ENCODE measurements at regions not wholly inside any gene's neighbourhood (a gene's known extent, or its start where the extent isn't known, plus 50 kb on each side); places are given as distances from the start of the nearest gene placed in this dataset.

GRCh38 chr5:61737301-61737963 lies 405.4 kb downstream of the ZSWIM6 start:
- Histone ChIP-seq H3K4me3 (ENCODE audit: low read depth, low read length) (no peak overlapping the region), H2AFZ (ENCODE audit: low read length, unreplicated experiment) (no peak overlapping the region), H3K27me3 (ENCODE audit: insufficient read depth, low read length) (peaks cover 30% of the 10 kb centered on the region), H3K27ac (ENCODE audit: low read depth, low read length) (no peak overlapping the region), H3K4me1 (ENCODE audit: control insufficient read depth, insufficient read depth, low read length, unreplicated experiment) (no peaks in the 10 kb centered on the region), H3K79me2 (ENCODE audit: control insufficient read depth, insufficient read depth, low read length, unreplicated experiment) (no peaks in the 10 kb centered on the region), H3K36me3 (ENCODE audit: insufficient read depth, low read length) (no peaks in the 10 kb centered on the region)

GRCh38 chr5:61737964-61738340 lies 405.9 kb downstream of the ZSWIM6 start:
- H3K4me1 ChIP-seq (ENCODE audit: control insufficient read depth, insufficient read depth, low read length, unreplicated experiment), result no peaks in the 10 kb centered on the region
- H2AFZ ChIP-seq (ENCODE audit: low read length, unreplicated experiment), result no peak overlapping the region
- H3K79me2 ChIP-seq (ENCODE audit: control insufficient read depth, insufficient read depth, low read length, unreplicated experiment), result no peaks in the 10 kb centered on the region
- H3K27me3 ChIP-seq (ENCODE audit: insufficient read depth, low read length), result peaks cover 25% of the 10 kb centered on the region
- H3K4me3 ChIP-seq (ENCODE audit: low read depth, low read length), result no peak overlapping the region
- H3K27ac ChIP-seq (ENCODE audit: low read depth, low read length), result no peak overlapping the region
- H3K36me3 ChIP-seq (ENCODE audit: insufficient read depth, low read length), result no peaks in the 10 kb centered on the region

- H3K4me3 ChIP-seq (ENCODE audit: low read depth, low read length), result no peak overlapping the region
- no peaks in the 10 kb centered on the region for H3K4me1 ChIP-seq (ENCODE audit: control insufficient read depth, insufficient read depth, low read length, unreplicated experiment)
- H3K27ac ChIP-seq (ENCODE audit: low read depth, low read length), result no peak overlapping the region
- no peaks in the 10 kb centered on the region for H3K36me3 ChIP-seq (ENCODE audit: insufficient read depth, low read length)
- peaks cover 20% of the 10 kb centered on the region for H3K27me3 ChIP-seq (ENCODE audit: insufficient read depth, low read length)
- H3K79me2 ChIP-seq (ENCODE audit: control insufficient read depth, insufficient read depth, low read length, unreplicated experiment), result no peaks in the 10 kb centered on the region
- H2AFZ ChIP-seq (ENCODE audit: low read length, unreplicated experiment), result no peak overlapping the region
Measured at GRCh38 chr5:61738446-61738845, 406.4 kb downstream of the ZSWIM6 start.

GRCh38 chr5:61744690-61745619 lies 412.9 kb downstream of the ZSWIM6 start:
- Histone ChIP-seq H3K36me3 (ENCODE audit: insufficient read depth, low read length) (no peaks in the 10 kb centered on the region), H3K27me3 (ENCODE audit: insufficient read depth, low read length) (peaks cover 6% of the 10 kb centered on the region), H2AFZ (ENCODE audit: low read length, unreplicated experiment) (no peak overlapping the region), H3K79me2 (ENCODE audit: control insufficient read depth, insufficient read depth, low read length, unreplicated experiment) (no peaks in the 10 kb centered on the region), H3K27ac (ENCODE audit: low read depth, low read length) (no peak overlapping the region), H3K4me3 (ENCODE audit: low read depth, low read length) (no peak overlapping the region), H3K4me1 (ENCODE audit: control insufficient read depth, insufficient read depth, low read length, unreplicated experiment) (no peaks in the 10 kb centered on the region)

- Histone ChIP-seq H3K27me3 (ENCODE audit: insufficient read depth, low read length) (peaks cover 9% of the 10 kb centered on the region; the same call in 1 of the 2 replicates), H2AFZ (ENCODE audit: low read length, unreplicated experiment) (no peak overlapping the region), H3K4me3 (ENCODE audit: low read depth, low read length) (no peak overlapping the region), H3K36me3 (ENCODE audit: insufficient read depth, low read length) (no peaks in the 10 kb centered on the region), H3K27ac (ENCODE audit: low read depth, low read length) (no peak overlapping the region), H3K79me2 (ENCODE audit: control insufficient read depth, insufficient read depth, low read length, unreplicated experiment) (no peaks in the 10 kb centered on the region), H3K4me1 (ENCODE audit: control insufficient read depth, insufficient read depth, low read length, unreplicated experiment) (no peaks in the 10 kb centered on the region)
Measured at GRCh38 chr5:61746831-61747575, 414.9 kb downstream of the ZSWIM6 start.

GRCh38 chr5:61748121-61748520 lies 416.1 kb downstream of the ZSWIM6 start:
- no peak overlapping the region for H3K4me3 ChIP-seq (ENCODE audit: low read depth, low read length)
- H3K27ac ChIP-seq (ENCODE audit: low read depth, low read length), result no peak overlapping the region
- no peaks in the 10 kb centered on the region for H3K79me2 ChIP-seq (ENCODE audit: control insufficient read depth, insufficient read depth, low read length, unreplicated experiment)
- H3K36me3 ChIP-seq (ENCODE audit: insufficient read depth, low read length), result no peaks in the 10 kb centered on the region
- H2AFZ ChIP-seq (ENCODE audit: low read length, unreplicated experiment), result no peak overlapping the region
- H3K4me1 ChIP-seq (ENCODE audit: control insufficient read depth, insufficient read depth, low read length, unreplicated experiment), result no peaks in the 10 kb centered on the region
- H3K27me3 ChIP-seq (ENCODE audit: insufficient read depth, low read length), result peaks cover 10% of the 10 kb centered on the region; the same call in 1 of the 2 replicates

- no peak overlapping the region for H2AFZ ChIP-seq (ENCODE audit: low read length, unreplicated experiment)
- no peak overlapping the region for H3K4me3 ChIP-seq (ENCODE audit: low read depth, low read length)
- H3K27me3 ChIP-seq (ENCODE audit: insufficient read depth, low read length), result peaks cover 15% of the 10 kb centered on the region
- H3K79me2 ChIP-seq (ENCODE audit: control insufficient read depth, insufficient read depth, low read length, unreplicated experiment), result no peaks in the 10 kb centered on the region
- H3K36me3 ChIP-seq (ENCODE audit: insufficient read depth, low read length), result no peaks in the 10 kb centered on the region
- no peak overlapping the region for H3K27ac ChIP-seq (ENCODE audit: low read depth, low read length)
- H3K4me1 ChIP-seq (ENCODE audit: control insufficient read depth, insufficient read depth, low read length, unreplicated experiment), result no peaks in the 10 kb centered on the region
Measured at GRCh38 chr5:61748651-61749050, 416.6 kb downstream of the ZSWIM6 start.

- Histone ChIP-seq H3K4me1 (ENCODE audit: control insufficient read depth, insufficient read depth, low read length, unreplicated experiment) (no peaks in the 10 kb centered on the region), H3K4me3 (ENCODE audit: low read depth, low read length) (no peak overlapping the region), H3K27me3 (ENCODE audit: insufficient read depth, low read length) (peaks cover 34% of the 10 kb centered on the region), H3K36me3 (ENCODE audit: insufficient read depth, low read length) (no peaks in the 10 kb centered on the region), H3K79me2 (ENCODE audit: control insufficient read depth, insufficient read depth, low read length, unreplicated experiment) (no peaks in the 10 kb centered on the region), H3K27ac (ENCODE audit: low read depth, low read length) (no peak overlapping the region), H2AFZ (ENCODE audit: low read length, unreplicated experiment) (no peak overlapping the region)
Measured at GRCh38 chr5:61752588-61752987, 420.5 kb downstream of the ZSWIM6 start.

- no peaks in the 10 kb centered on the region for H3K4me1 ChIP-seq (ENCODE audit: control insufficient read depth, insufficient read depth, low read length, unreplicated experiment)
- no peak overlapping the region for H2AFZ ChIP-seq (ENCODE audit: low read length, unreplicated experiment)
- no peak overlapping the region for H3K27ac ChIP-seq (ENCODE audit: low read depth, low read length)
- H3K27me3 ChIP-seq (ENCODE audit: insufficient read depth, low read length), result peaks cover 32% of the 10 kb centered on the region
- no peaks in the 10 kb centered on the region for H3K79me2 ChIP-seq (ENCODE audit: control insufficient read depth, insufficient read depth, low read length, unreplicated experiment)
- H3K4me3 ChIP-seq (ENCODE audit: low read depth, low read length), result no peak overlapping the region
- H3K36me3 ChIP-seq (ENCODE audit: insufficient read depth, low read length), result no peaks in the 10 kb centered on the region
Measured at GRCh38 chr5:61754792-61755191, 422.7 kb downstream of the ZSWIM6 start.

- Histone ChIP-seq H3K79me2 (ENCODE audit: control insufficient read depth, insufficient read depth, low read length, unreplicated experiment) (no peaks in the 10 kb centered on the region), H2AFZ (ENCODE audit: low read length, unreplicated experiment) (no peak overlapping the region), H3K27me3 (ENCODE audit: insufficient read depth, low read length) (peaks cover 26% of the 10 kb centered on the region), H3K4me1 (ENCODE audit: control insufficient read depth, insufficient read depth, low read length, unreplicated experiment) (no peaks in the 10 kb centered on the region), H3K27ac (ENCODE audit: low read depth, low read length) (no peak overlapping the region), H3K4me3 (ENCODE audit: low read depth, low read length) (no peak overlapping the region), H3K36me3 (ENCODE audit: insufficient read depth, low read length) (no peaks in the 10 kb centered on the region)
Measured at GRCh38 chr5:61755726-61756222, 423.7 kb downstream of the ZSWIM6 start.

Measured in ACC112 (cell line).